A549 (cell line): ENCODE measurements at regions not wholly inside any gene's neighbourhood (a gene's known extent, or its start where the extent isn't known, plus 50 kb on each side); places are given as distances from the start of the nearest gene placed in this dataset.
A peak's percentile ranks its signal among the peaks of the same experiment; 100 is the strongest.

Experiments
- ATAC-seq, 2 experiments: fragments of 200-7000 bp in 1 of 2; fragments of >200 bp in 1 of 2; cut with Nextera tagmentation in 1 of 2; cut with Tn5 transposase in 1 of 2; 3 replicates each; pipeline versions ENCODE4 v1.8.0 to v1.9.1; 2018 to 2020; ENCODE audit warnings: mild to moderate bottlenecking in 1 of 2, moderate library complexity in 1 of 2
- CTCF ChIA-PET: fragments of 300-600 bp; sonication (Branson Sonifier 250); formaldehyde crosslinking; extraction: SDS; loops from one replicate; lab custom pipeline; 2021; ENCODE audit warnings: antibody characterized with exemption, inconsistent platforms; lab: Yijun Ruan, JAX
- POLR2A ChIA-PET: fragments of 350-600 bp; formaldehyde crosslinking; extraction: SDS; loops from one replicate; lab custom pipeline; 2021; ENCODE audit warnings: antibody characterized with exemption, inconsistent platforms; lab: Yijun Ruan, JAX
- DNase-seq, 2 experiments: peaks; one replicate each; pipeline versions ENCODE4 v3.0.0 to v3.0.0-alpha.2; 2011 to 2016; ENCODE audit warnings: low read depth in 1 of 2, low spot score in 1 of 2
- FAIRE-seq: peaks from 2 replicates; lab custom pipeline; 2011; peaks lifted over from hg19 to GRCh38; lab: Jason Lieb, UNC
- H3K27ac ChIP-seq, 2 experiments: fragments of >200 bp; sonication (Bioruptor Twin); formaldehyde crosslinking; 3 replicates each; pipeline ENCODE4 v1.5.1; 2016 to 2017
- H3K4me1 ChIP-seq: fragments of >200 bp; sonication (Bioruptor Twin); formaldehyde crosslinking; 3 replicates; pipeline ENCODE4 v1.6.1; 2016
- H3K4me2 ChIP-seq: fragments of >200 bp; sonication (Bioruptor Twin); formaldehyde crosslinking; 3 replicates; pipeline ENCODE4 v1.6.1; 2016
- H3K4me3 ChIP-seq: fragments of >200 bp; sonication (Bioruptor Twin); formaldehyde crosslinking; 3 replicates; pipeline ENCODE4 v1.5.1; 2016
- H3K9me3 ChIP-seq: fragments of >200 bp; sonication (Bioruptor Twin); formaldehyde crosslinking; 3 replicates; pipeline ENCODE4 v1.6.1; 2016
- ATOH8 ChIP-seq: fragments of 250-450 bp; sonication (Bioruptor Pico); IDR thresholded peaks from 2 replicates; pipeline ENCODE4 v1.5.0; 2020; ENCODE audit warnings: low read depth, mild to moderate bottlenecking, moderate library complexity
- BCL3 ChIP-seq: fragments of >200 bp; sonication (Bioruptor Twin); formaldehyde crosslinking; IDR thresholded peaks from 3 replicates; pipeline ENCODE4 v1.6.1; 2016
- BHLHE40 ChIP-seq: IDR thresholded peaks from 2 replicates; pipeline ENCODE4 v1.6.1; 2012; ENCODE audit warnings: low read depth, low read length, inconsistent platforms
- CHD2 ChIP-seq: fragments of 150-350 bp; IDR thresholded peaks from 2 replicates; pipeline ENCODE4 v1.6.1; 2014; ENCODE audit warnings: low read length; ENCODE audit not compliant: partially characterized antibody
- CHD4 ChIP-seq: fragments of 200-600 bp; sonication (generic); IDR thresholded peaks from 2 replicates; pipeline ENCODE4 v1.6.1; 2016; ENCODE audit warnings: antibody characterized with exemption, mild to moderate bottlenecking, borderline replicate concordance
- EHF ChIP-seq: fragments of 250-450 bp; sonication (Bioruptor Pico); IDR thresholded peaks from 2 replicates; pipeline ENCODE4 v1.5.0; 2020; ENCODE audit warnings: mild to moderate bottlenecking
- EP300 ChIP-seq, 2 experiments: fragments of >200 bp; sonication (Bioruptor Twin); formaldehyde crosslinking; IDR thresholded peaks; 2 replicates in 1 of 2; 3 replicates in 1 of 2; pipeline ENCODE4 v1.6.1; 2016 to 2017
- FOXS1 ChIP-seq: fragments of 250-450 bp; sonication (Bioruptor Pico); IDR thresholded peaks from 2 replicates; pipeline ENCODE4 v1.5.0; 2020; ENCODE audit warnings: mild to moderate bottlenecking, moderate library complexity
- GATA3 ChIP-seq: IDR thresholded peaks from 2 replicates; pipeline ENCODE4 v1.6.1; 2012; ENCODE audit warnings: borderline replicate concordance
- HDAC2 ChIP-seq: fragments of 200-600 bp; sonication (generic); IDR thresholded peaks from 2 replicates; pipeline ENCODE4 v1.6.1; 2016
- HES2 ChIP-seq: fragments of >200 bp; sonication (Bioruptor Twin); formaldehyde crosslinking; IDR thresholded peaks from 2 replicates; pipeline ENCODE4 v1.6.1; 2016
- HEYL ChIP-seq: fragments of 250-450 bp; sonication (Bioruptor Pico); IDR thresholded peaks from 2 replicates; pipeline ENCODE4 v1.8.0; 2021; ENCODE audit warnings: mild to moderate bottlenecking, moderate library complexity
- HOXA7 ChIP-seq: fragments of 250-450 bp; sonication (Bioruptor Pico); IDR thresholded peaks from 2 replicates; pipeline ENCODE4 v1.5.0; 2020; ENCODE audit warnings: mild to moderate bottlenecking, moderate library complexity
- KDM1A ChIP-seq: fragments of 200-600 bp; sonication (generic); IDR thresholded peaks from 2 replicates; pipeline ENCODE4 v1.6.1; 2016; ENCODE audit warnings: low read depth, mild to moderate bottlenecking
- MAFK ChIP-seq: fragments of 450-650 bp; IDR thresholded peaks from 2 replicates; pipeline ENCODE4 v1.6.1; 2014; ENCODE audit not compliant: partially characterized antibody
- MAX ChIP-seq: IDR thresholded peaks from 2 replicates; pipeline ENCODE4 v1.6.1; 2012
- MYC ChIP-seq: IDR thresholded peaks from 2 replicates; pipeline ENCODE4 v1.6.1; 2012; ENCODE audit warnings: mild to moderate bottlenecking, inconsistent platforms, low read length, improper control_type of control experiment, borderline replicate concordance
- POLR2A ChIP-seq: IDR thresholded peaks from 2 replicates; pipeline ENCODE4 v1.6.1; 2012; ENCODE audit warnings: mild to moderate bottlenecking, low read length
- POLR2AphosphoS2 ChIP-seq: conservative IDR thresholded peaks from 2 replicates; pipeline ENCODE4 v1.6.1; 2012; ENCODE audit warnings: low read length, improper control_type of control experiment, inconsistent platforms
- REST ChIP-seq: fragments of 200-600 bp; sonication (generic); IDR thresholded peaks from 2 replicates; pipeline ENCODE4 v1.6.1; 2016; ENCODE audit warnings: antibody characterized with exemption, mild to moderate bottlenecking, moderate library complexity
- USF2 ChIP-seq: fragments of 450-650 bp; IDR thresholded peaks from 2 replicates; pipeline ENCODE4 v1.6.1; 2014; ENCODE audit warnings: antibody characterized with exemption
- ZC3H11A ChIP-seq: fragments of 450-650 bp; IDR thresholded peaks from 2 replicates; pipeline ENCODE4 v1.6.1; 2014; ENCODE audit warnings: antibody characterized with exemption, mild to moderate bottlenecking
- ZSCAN20 ChIP-seq: fragments of 250-450 bp; sonication (Bioruptor Pico); IDR thresholded peaks from 2 replicates; pipeline ENCODE4 v1.8.0; 2022; ENCODE audit warnings: mild to moderate bottlenecking, moderate library complexity
- WGBS: methylation state at CpG from one replicate; pipeline ENCODE4 v1.1.6; 2017; ENCODE audit errors: missing lambda C conversion rate; 5-methylcytosine and 5-hydroxymethylcytosine counted together

- CTCF ChIA-PET, result no interaction called here
- TF ChIP-seq HOXA7 (CRISPR knock-in tag), result no peak
- TF ChIP-seq KDM1A, result no peak
- no peak for TF ChIP-seq CHD4
- peak; percentile 67 for TF ChIP-seq MAFK
- no peak for TF ChIP-seq BHLHE40
- TF ChIP-seq CHD2, result no peak
- TF ChIP-seq POLR2AphosphoS2, result no peak
- no peak for TF ChIP-seq REST
- Histone ChIP-seq H3K27ac (no peak overlapping the region), H3K4me3 (no peak overlapping the region), H3K4me2 (no peak overlapping the region), H3K9me3 (no peaks in the 10 kb centered on the region; the same call in 2 of the 3 replicates), H3K4me1 (no peaks in the 10 kb centered on the region)
- no peak for ATAC-seq
- POLR2A ChIA-PET, result no interaction called here
- FAIRE-seq, result no peak
- DNase-seq, result no peak
Observed at GRCh38 chr5:28065656-28066055, 1027.3 kb upstream of the CDH9 start.

GRCh38 chr5:28046596-28046995 lies 1008.2 kb upstream of the CDH9 start:
- POLR2A ChIA-PET, result no interaction called here
- peak; percentile 51 for FAIRE-seq
- H3K4me3 ChIP-seq, result no peak overlapping the region
- H3K4me1 ChIP-seq, result no peaks in the 10 kb centered on the region
- ATAC-seq, result no peak
- H3K9me3 ChIP-seq, result no peaks in the 10 kb centered on the region
- no peak overlapping the region for H3K4me2 ChIP-seq
- no peak for DNase-seq
- CTCF ChIA-PET, result interaction anchor here (0.6 kb wide), 1 partner anchor 1290 kb away, joined by 3 read pairs; no protein-coding TSS in a partner anchor
- H3K27ac ChIP-seq, result no peak overlapping the region
- TF ChIP-seq REST (no peak), HDAC2 (no peak), EHF (no peak), MAFK (no peak), FOXS1 (CRISPR knock-in tag) (no peak), HES2 (no peak), ZSCAN20 (CRISPR knock-in tag) (no peak), MAX (no peak)
- WGBS, result 64% methylated on average over 1 of the region's 1 CpG

GRCh38 chr5:28027851-28028250 lies 989.5 kb upstream of the CDH9 start:
- CTCF ChIA-PET, result interaction anchor here (0.8 kb wide), 1 partner anchor 95 kb away, joined by 5 read pairs; no protein-coding TSS in a partner anchor
- no peaks in the 10 kb centered on the region for H3K4me1 ChIP-seq
- POLR2A ChIA-PET, result no interaction called here
- no peak for FAIRE-seq
- 0 out of 3 replicates have a peak, but pooled peaks cover 10% of the 10 kb centered on the region for H3K9me3 ChIP-seq
- no peak for ATAC-seq
- H3K27ac ChIP-seq, result no peak overlapping the region
- H3K4me2 ChIP-seq, result no peak overlapping the region
- WGBS, result 64% methylated on average over 1 of the region's 1 CpG
- no peak for DNase-seq
- no peak overlapping the region for H3K4me3 ChIP-seq
- TF ChIP-seq POLR2A, result no peak
- no peak for TF ChIP-seq GATA3
- no peak for TF ChIP-seq ZC3H11A
- TF ChIP-seq MAFK, result no peak
- no peak for TF ChIP-seq HEYL (CRISPR knock-in tag)
- TF ChIP-seq CHD2, result no peak
- TF ChIP-seq MYC, result no peak
- no peak for TF ChIP-seq EP300 (IDR thresholded peaks at IDR 0.05)
- no peak for TF ChIP-seq ATOH8
- no peak for TF ChIP-seq FOXS1 (CRISPR knock-in tag)
- no peak for TF ChIP-seq USF2
- TF ChIP-seq HOXA7 (CRISPR knock-in tag), result no peak
- TF ChIP-seq BCL3, result no peak
